Upper lobe of left lung (tissue), 6 donors: ENCODE measurements at regions not wholly inside any gene's neighbourhood (a gene's known extent, or its start where the extent isn't known, plus 50 kb on each side); places are given as distances from the start of the nearest gene placed in this dataset.

Experiments used
- ATAC-seq, 2 donors: fragments of 200-7000 bp; cut with Tn5 transposase; one replicate each; pipeline ENCODE4 v1.9.1; 2022; ENCODE audit warnings: mild to moderate bottlenecking in 2 of 2, moderate library complexity in 2 of 2; ENCODE audit not compliant: low FRiP score in 2 of 2
- DNase-seq, 2 donors: peaks; one replicate each; pipeline ENCODE4 v3.0.0-alpha.2; 2019 to 2020
- H3K27ac ChIP-seq, 4 donors: fragments of 200-600 bp; sonication (generic); one replicate each; pipeline ENCODE4 v1.5.1; 2016 to 2019
- H3K27me3 ChIP-seq, 4 donors: fragments of 200-600 bp; sonication (generic); one replicate each; pipeline ENCODE4 v1.5.1; 2017 to 2019
- H3K36me3 ChIP-seq, 4 donors: fragments of 200-600 bp; sonication (generic); one replicate each; pipeline ENCODE4 v1.5.1; 2016 to 2019
- H3K4me1 ChIP-seq, 4 donors: fragments of 200-600 bp; sonication (generic); one replicate each; pipeline ENCODE4 v1.5.1; 2018 to 2019
- H3K4me3 ChIP-seq, 4 donors: fragments of 200-600 bp; sonication (generic); one replicate each; pipeline ENCODE4 v1.5.1; 2017 to 2019; ENCODE audit warnings: mild to moderate bottlenecking in 2 of 4, moderate library complexity in 1 of 4
- H3K9me3 ChIP-seq, 4 donors: fragments of 200-600 bp; sonication (generic); one replicate each; pipeline ENCODE4 v1.5.1; 2018 to 2019
- EP300 ChIP-seq, 4 donors: sonication (generic); formaldehyde crosslinking; IDR thresholded peaks; one replicate each; pipeline ENCODE4 v1.5.1; 2017; ENCODE audit warnings: antibody characterized with exemption in 4 of 4, control low read depth in 2 of 4
- POLR2A ChIP-seq, 4 donors: fragments of 450-650 bp; IDR thresholded peaks; one replicate each; pipeline ENCODE4 v1.5.1; 2016 to 2017; ENCODE audit warnings: antibody characterized with exemption in 4 of 4, mild to moderate bottlenecking in 2 of 4
- POLR2AphosphoS5 ChIP-seq, 2 donors: sonication (generic); formaldehyde crosslinking; IDR thresholded peaks; one replicate each; pipeline ENCODE4 v1.5.1; 2017; ENCODE audit warnings: antibody characterized with exemption in 2 of 2
- WGBS, 2 donors: methylation state at CpG; one replicate each; pipeline ENCODE4 v1.1.5; 2017 to 2018; 5-methylcytosine and 5-hydroxymethylcytosine counted together
- TF ChIP-seq, protein P1 (sequence below), 6 experiments: fragments of 450-650 bp in 4 of 6; fragments of 200-600 bp in 2 of 6; sonication (generic) in 2 of 6; IDR thresholded peaks; one replicate each; pipeline ENCODE4 v1.5.1; 2016 to 2019; ENCODE audit warnings: antibody characterized with exemption in 6 of 6
- donor health status: DM: no; HTN: no; CAD: no; lungs with moderate emphysema.
- donor health status: DM: no; HTN: yes; CAD: no; lungs with severe emphysema.

DNA sequence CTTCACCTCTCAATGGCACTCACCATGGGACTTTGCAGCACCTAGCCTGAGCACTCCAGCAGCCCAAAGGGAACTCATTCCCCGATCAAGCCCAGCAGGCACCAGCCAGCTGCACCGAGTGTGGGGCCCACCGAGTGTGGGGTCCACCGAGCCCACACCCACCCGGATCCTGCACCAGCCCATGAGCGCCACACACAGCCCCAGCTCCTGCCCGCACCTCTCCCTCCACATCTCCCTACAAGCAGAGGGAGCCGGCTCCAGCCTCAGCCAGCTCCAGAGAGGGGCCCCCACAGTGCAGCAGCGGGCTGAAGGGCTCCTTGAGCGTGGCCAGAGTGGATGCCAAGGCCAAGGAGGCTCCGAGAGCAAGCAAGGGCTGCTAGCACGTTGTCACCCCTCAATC lies 1182.4 kb downstream of the HACE1 start:
- no peak for ATAC-seq
- DNase-seq, result peak in 1 of 2 donors; percentile 47
- H3K27ac ChIP-seq, result no peak overlapping the region
- H3K36me3 ChIP-seq, result no peaks in the 10 kb centered on the region
- no peaks in the 10 kb centered on the region for H3K4me1 ChIP-seq
- 95% methylated on average over 11 of the region's 12 CpGs; no CpG with 5 or more reads in 1 of the 2 donors for WGBS, 2 donors
- no peaks in the 10 kb centered on the region for H3K27me3 ChIP-seq
- H3K9me3 ChIP-seq, result no peaks in the 10 kb centered on the region
- TF ChIP-seq POLR2A (IDR thresholded peaks at IDR 0.05) (no peak), POLR2AphosphoS5 (IDR thresholded peaks at IDR 0.05) (no peak), EP300 (IDR thresholded peaks at IDR 0.05) (no peak)
- TF ChIP-seq, protein P1, sequence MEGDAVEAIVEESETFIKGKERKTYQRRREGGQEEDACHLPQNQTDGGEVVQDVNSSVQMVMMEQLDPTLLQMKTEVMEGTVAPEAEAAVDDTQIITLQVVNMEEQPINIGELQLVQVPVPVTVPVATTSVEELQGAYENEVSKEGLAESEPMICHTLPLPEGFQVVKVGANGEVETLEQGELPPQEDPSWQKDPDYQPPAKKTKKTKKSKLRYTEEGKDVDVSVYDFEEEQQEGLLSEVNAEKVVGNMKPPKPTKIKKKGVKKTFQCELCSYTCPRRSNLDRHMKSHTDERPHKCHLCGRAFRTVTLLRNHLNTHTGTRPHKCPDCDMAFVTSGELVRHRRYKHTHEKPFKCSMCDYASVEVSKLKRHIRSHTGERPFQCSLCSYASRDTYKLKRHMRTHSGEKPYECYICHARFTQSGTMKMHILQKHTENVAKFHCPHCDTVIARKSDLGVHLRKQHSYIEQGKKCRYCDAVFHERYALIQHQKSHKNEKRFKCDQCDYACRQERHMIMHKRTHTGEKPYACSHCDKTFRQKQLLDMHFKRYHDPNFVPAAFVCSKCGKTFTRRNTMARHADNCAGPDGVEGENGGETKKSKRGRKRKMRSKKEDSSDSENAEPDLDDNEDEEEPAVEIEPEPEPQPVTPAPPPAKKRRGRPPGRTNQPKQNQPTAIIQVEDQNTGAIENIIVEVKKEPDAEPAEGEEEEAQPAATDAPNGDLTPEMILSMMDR (IDR thresholded peaks at IDR 0.05), result no peak
- H3K4me3 ChIP-seq, result no peak overlapping the region

DNA sequence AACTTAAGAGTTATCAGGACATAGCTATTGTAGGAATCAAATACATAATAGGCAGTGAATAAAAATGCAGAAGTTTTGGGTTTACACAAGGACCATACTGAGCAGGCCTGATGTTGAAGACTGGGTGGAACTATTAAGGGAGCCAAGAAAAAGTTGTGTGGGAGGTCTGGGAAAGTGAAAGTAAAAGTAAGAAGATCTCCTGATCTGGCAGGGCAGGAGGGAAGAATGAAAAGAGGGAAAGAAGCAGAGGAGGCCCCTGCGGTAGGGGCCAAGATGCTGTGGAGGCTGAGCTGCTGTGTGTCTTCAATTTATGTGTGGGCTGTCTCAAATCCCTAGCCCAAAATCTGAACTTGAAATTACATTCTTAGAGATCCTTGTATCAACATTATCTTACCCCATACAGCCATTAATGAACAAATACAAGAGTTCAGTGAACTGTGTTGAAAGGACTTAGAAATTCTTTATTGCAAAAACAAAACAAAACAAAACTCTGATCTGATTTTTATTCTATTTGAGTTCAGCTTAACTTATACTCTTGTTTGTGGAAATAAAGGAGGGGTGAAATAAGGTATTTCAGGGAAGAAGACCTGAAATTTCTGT lies 1183.8 kb downstream of the HACE1 start:
- TF ChIP-seq, protein P1 (IDR thresholded peaks at IDR 0.05), result no peak
- TF ChIP-seq POLR2A (IDR thresholded peaks at IDR 0.05) (no peak), POLR2AphosphoS5 (IDR thresholded peaks at IDR 0.05) (no peak), EP300 (IDR thresholded peaks at IDR 0.05) (no peak)
- no peak for DNase-seq
- H3K27ac ChIP-seq, result no peak overlapping the region
- no peaks in the 10 kb centered on the region for H3K36me3 ChIP-seq
- 31 to 46% methylated on average over 1 of the region's 1 CpG for WGBS, 2 donors
- H3K9me3 ChIP-seq, result no peaks in the 10 kb centered on the region
- no peaks in the 10 kb centered on the region for H3K27me3 ChIP-seq
- H3K4me1 ChIP-seq, result no peaks in the 10 kb centered on the region
- no peak overlapping the region for H3K4me3 ChIP-seq
- no peak for ATAC-seq

DNA sequence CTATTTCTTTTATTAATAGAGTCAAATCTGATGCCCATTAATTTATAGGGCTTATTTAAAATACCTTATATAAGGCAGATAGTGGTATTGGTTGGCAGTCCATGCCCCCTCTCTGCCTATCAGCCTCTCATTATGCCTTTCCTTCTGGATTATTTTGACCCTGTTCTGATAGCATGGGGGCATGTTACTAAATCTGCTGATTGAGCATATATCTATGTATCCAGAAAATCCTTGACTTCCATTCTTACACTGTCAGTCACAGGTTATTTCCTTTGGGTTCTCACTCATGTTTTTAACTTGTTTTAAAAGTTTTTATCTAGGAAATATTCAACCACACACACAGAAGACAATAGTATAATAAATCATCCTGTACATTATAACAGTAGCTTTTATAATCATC lies 1184.9 kb downstream of the HACE1 start:
- no peaks in the 10 kb centered on the region for H3K4me1 ChIP-seq
- no peak for TF ChIP-seq POLR2A (IDR thresholded peaks at IDR 0.05)
- TF ChIP-seq EP300 (IDR thresholded peaks at IDR 0.05), result no peak
- TF ChIP-seq, protein P1 (IDR thresholded peaks at IDR 0.05), result no peak
- TF ChIP-seq POLR2AphosphoS5 (IDR thresholded peaks at IDR 0.05), result no peak
- DNase-seq (no peak), ATAC-seq (no peak)
- H3K27ac ChIP-seq, result no peak overlapping the region
- no peaks in the 10 kb centered on the region for H3K36me3 ChIP-seq
- no peaks in the 10 kb centered on the region for H3K27me3 ChIP-seq
- no peak overlapping the region for H3K4me3 ChIP-seq
- H3K9me3 ChIP-seq, result no peaks in the 10 kb centered on the region

DNA sequence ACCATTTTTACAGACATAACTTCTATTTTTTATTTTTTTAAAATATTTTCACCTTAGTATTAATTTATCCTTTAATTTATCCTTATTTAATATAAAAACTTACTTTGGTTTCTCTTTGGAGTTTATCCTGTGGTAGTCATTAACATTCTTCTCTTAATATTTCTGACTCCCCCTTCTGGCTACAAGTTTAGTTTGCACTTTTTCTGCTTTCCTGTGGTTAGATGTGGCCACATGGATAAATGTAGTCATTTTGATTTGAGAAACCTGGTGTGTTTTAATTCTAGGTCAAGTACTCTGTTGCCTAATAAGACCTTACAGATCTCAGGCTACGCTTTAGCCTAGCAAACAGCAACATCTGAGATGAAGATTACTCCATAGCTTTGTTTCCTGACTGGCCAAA lies 1187.5 kb downstream of the HACE1 start:
- DNase-seq (no peak), ATAC-seq (no peak)
- no peak overlapping the region for H3K27ac ChIP-seq
- no peaks in the 10 kb centered on the region for H3K4me1 ChIP-seq
- H3K4me3 ChIP-seq, result no peak overlapping the region
- H3K27me3 ChIP-seq, result no peaks in the 10 kb centered on the region
- WGBS, 2 donors, result 58 to 63% methylated on average over 1 of the region's 1 CpG
- H3K9me3 ChIP-seq, result no peaks in the 10 kb centered on the region
- H3K36me3 ChIP-seq, result no peaks in the 10 kb centered on the region
- no peak for TF ChIP-seq EP300 (IDR thresholded peaks at IDR 0.05)
- TF ChIP-seq, protein P1 (IDR thresholded peaks at IDR 0.05), result no peak
- no peak for TF ChIP-seq POLR2A (IDR thresholded peaks at IDR 0.05)
- TF ChIP-seq POLR2AphosphoS5 (IDR thresholded peaks at IDR 0.05), result no peak

DNA sequence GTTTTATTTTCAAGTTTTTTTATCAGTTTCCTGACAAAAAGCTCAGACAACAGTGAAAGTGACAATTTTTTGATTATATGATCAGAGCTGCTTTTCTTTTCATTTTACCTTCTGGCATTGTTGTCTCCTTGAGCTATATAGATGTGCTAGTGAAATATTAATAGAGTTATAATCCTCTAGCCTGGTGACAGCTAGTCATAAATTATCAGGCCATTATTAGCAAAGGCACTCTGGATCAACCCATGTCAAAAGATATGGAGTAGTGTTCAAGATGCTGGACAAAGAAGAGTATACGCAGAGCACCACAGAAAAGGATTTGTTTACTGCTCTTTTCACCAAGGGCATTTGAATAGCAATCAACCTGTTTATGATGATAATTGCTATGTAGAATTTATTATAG lies 1230.1 kb downstream of the HACE1 start:
- no peaks in the 10 kb centered on the region for H3K36me3 ChIP-seq
- TF ChIP-seq, protein P1 (IDR thresholded peaks at IDR 0.05), result no peak
- no peak for TF ChIP-seq POLR2AphosphoS5 (IDR thresholded peaks at IDR 0.05)
- no peak for TF ChIP-seq EP300 (IDR thresholded peaks at IDR 0.05)
- TF ChIP-seq POLR2A (IDR thresholded peaks at IDR 0.05), result no peak
- WGBS, 2 donors, result 82 to 86% methylated on average over 1 of the region's 1 CpG
- no peak overlapping the region for H3K4me3 ChIP-seq
- no peaks in the 10 kb centered on the region for H3K9me3 ChIP-seq
- DNase-seq (no peak), ATAC-seq (no peak)
- no peaks in the 10 kb centered on the region for H3K4me1 ChIP-seq
- no peak overlapping the region for H3K27ac ChIP-seq
- H3K27me3 ChIP-seq, result no peaks in the 10 kb centered on the region
